ENCODE measurements at regions not wholly inside any gene's neighbourhood (a gene's known extent, or its start where the extent isn't known, plus 50 kb on each side); places are given as distances from the start of the nearest gene placed in this dataset.
"Not testable (repeated sequence)": the region's sequence is repeated elsewhere in the genome, so short reads cannot be mapped to it uniquely, and the experiment has no call there.

DNA sequence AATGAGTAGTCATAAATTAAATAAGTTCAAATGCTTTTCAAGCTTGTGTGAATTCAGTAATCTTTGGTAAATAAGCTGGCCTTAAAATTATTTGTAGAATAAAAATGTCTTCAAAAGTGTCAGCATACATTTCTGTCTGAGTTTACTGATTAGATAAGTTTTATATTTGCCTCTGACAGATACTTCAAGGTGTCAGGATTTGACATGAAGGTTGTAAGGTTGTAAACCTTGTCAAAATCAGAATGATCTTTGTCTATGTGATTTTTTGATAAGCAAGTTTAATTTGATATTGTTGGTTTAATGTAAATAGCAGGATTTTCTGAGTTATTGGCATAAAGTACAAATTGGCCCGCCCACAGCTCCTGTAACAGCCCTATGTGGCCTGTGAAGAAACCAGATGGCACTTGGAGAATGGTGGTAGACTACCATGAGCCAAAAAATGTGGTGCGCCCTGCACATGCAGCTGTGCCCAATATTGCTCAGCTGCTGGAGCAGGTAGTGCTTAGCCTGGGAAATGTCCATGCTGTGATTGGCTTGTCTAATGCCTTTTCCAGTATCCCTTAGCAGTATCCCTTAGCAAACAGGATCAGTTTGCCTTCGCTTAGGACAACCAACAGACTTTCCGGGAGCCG is 188.0 kb upstream of the SPHKAP start:
- Histone ChIP-seq H3K27ac (no peak overlapping the region), H3K36me3 (no peaks in the 10 kb centered on the region), H3K4me1 (replicated peaks) (no peaks in the 10 kb centered on the region), H3K4me3 (no peak overlapping the region), H3K27me3 (replicated peaks; ENCODE audit: insufficient read depth) (no peaks in the 10 kb centered on the region), H3K9me3 (no peaks in the 10 kb centered on the region)
- 90% methylated on average over 5 of the region's 5 CpGs for WGBS
- intact Hi-C loops (cut with DNase I) = no loop called here
- no peak for DNase-seq (ENCODE audit: low spot score)
- TF ChIP-seq POLR2AphosphoS5 (IDR thresholded peaks at IDR 0.05) = no peak
- TF ChIP-seq POLR2A (IDR thresholded peaks at IDR 0.05) = no peak
- TF ChIP-seq, protein P1, sequence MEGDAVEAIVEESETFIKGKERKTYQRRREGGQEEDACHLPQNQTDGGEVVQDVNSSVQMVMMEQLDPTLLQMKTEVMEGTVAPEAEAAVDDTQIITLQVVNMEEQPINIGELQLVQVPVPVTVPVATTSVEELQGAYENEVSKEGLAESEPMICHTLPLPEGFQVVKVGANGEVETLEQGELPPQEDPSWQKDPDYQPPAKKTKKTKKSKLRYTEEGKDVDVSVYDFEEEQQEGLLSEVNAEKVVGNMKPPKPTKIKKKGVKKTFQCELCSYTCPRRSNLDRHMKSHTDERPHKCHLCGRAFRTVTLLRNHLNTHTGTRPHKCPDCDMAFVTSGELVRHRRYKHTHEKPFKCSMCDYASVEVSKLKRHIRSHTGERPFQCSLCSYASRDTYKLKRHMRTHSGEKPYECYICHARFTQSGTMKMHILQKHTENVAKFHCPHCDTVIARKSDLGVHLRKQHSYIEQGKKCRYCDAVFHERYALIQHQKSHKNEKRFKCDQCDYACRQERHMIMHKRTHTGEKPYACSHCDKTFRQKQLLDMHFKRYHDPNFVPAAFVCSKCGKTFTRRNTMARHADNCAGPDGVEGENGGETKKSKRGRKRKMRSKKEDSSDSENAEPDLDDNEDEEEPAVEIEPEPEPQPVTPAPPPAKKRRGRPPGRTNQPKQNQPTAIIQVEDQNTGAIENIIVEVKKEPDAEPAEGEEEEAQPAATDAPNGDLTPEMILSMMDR (IDR thresholded peaks at IDR 0.05) = no peak

DNA sequence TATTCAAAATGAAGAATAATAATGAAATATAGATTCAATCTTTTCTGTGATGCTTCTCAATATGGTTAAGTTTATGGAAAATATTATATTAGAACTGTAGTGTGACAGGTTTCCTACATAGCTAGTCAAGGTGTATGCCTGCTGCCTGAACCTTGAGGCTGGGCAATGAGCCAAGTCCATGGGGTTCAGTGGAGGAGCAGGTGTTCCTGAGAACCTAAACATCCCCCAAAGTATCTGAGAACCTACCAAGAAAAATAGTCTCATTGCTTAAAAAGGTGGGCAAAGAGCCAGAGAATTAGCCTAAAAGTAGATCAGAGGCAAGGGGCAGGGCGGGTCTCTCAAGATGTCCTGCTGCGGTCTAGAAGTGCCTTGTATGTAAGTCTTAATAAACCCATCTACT is 185.9 kb upstream of the SPHKAP start:
- Histone ChIP-seq H3K9me3 (no peaks in the 10 kb centered on the region), H3K36me3 (no peaks in the 10 kb centered on the region), H3K27me3 (replicated peaks; ENCODE audit: insufficient read depth) (no peaks in the 10 kb centered on the region), H3K4me3 (no peak overlapping the region), H3K4me1 (replicated peaks) (no peaks in the 10 kb centered on the region), H3K27ac (no peak overlapping the region)
- intact Hi-C loops (cut with DNase I) = no loop called here
- TF ChIP-seq POLR2A (IDR thresholded peaks at IDR 0.05) = no peak
- no peak for TF ChIP-seq POLR2AphosphoS5 (IDR thresholded peaks at IDR 0.05)
- TF ChIP-seq, protein P1 (IDR thresholded peaks at IDR 0.05) = no peak
- no peak for DNase-seq (ENCODE audit: low spot score)
- WGBS = 95% methylated on average over 2 of the region's 2 CpGs

DNA sequence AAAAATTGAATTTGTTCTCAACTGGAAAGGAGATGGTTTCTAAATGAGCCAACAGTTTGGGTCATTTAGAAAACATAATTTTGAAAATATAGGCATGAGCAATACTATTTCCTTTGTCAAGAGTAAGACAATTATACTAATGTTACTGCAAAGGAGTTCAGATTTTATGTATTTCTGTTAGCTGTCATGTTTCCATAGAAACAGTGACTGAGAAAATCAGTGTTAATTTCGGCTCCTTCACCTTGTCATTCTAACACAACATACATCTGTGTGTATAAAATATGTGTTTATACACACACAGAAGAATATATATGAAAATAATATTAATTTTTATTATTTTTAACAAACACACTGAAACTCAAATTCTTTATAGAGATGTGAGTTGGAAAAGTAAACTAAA is 178.0 kb upstream of the SPHKAP start:
- no peak overlapping the region for H3K27ac ChIP-seq
- H3K36me3 ChIP-seq = no peaks in the 10 kb centered on the region

DNA sequence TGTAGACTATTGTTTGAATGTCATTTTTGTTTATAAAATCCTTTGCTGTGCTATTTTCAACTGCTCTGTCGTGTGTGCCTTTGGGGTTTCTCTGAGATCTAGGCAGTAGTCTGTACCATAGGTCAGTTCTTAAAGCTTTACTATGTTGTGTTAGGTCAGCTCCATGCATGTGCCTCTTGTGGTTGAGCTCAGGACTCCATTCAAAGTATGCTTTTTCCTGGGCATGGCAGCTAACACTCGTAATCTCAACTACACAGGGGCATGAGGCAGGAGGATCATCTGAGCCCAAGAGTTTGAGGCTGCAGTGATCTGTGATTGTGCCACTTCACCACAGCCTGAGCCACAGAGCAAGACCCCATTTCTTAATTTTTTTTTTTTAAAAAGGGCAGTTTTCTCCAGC is 174.4 kb upstream of the SPHKAP start:
- H3K27me3 ChIP-seq (replicated peaks; ENCODE audit: insufficient read depth) = no peaks in the 10 kb centered on the region
- H3K4me3 ChIP-seq = no peak overlapping the region
- intact Hi-C loops (cut with DNase I) = no loop called here
- H3K4me1 ChIP-seq (replicated peaks) = no peaks in the 10 kb centered on the region
- WGBS = 74% methylated on average over 2 of the region's 2 CpGs
- no peak for DNase-seq (ENCODE audit: low spot score)
- H3K27ac ChIP-seq = no peak overlapping the region
- TF ChIP-seq POLR2AphosphoS5 (IDR thresholded peaks at IDR 0.05) (no peak), POLR2A (IDR thresholded peaks at IDR 0.05) (no peak)
- TF ChIP-seq, protein P1 (IDR thresholded peaks at IDR 0.05) = no peak
- no peaks in the 10 kb centered on the region for H3K9me3 ChIP-seq
- no peaks in the 10 kb centered on the region for H3K36me3 ChIP-seq

More for the DNA sequence above, 178.0 kb upstream of the SPHKAP start:
- WGBS = 86% methylated on average over 1 of the region's 1 CpG
- Histone ChIP-seq H3K4me1 (replicated peaks) (no peaks in the 10 kb centered on the region), H3K4me3 (no peak overlapping the region), H3K9me3 (no peaks in the 10 kb centered on the region), H3K27me3 (replicated peaks; ENCODE audit: insufficient read depth) (no peaks in the 10 kb centered on the region)
- intact Hi-C loops (cut with DNase I) = no loop called here
- DNase-seq (ENCODE audit: low spot score) = no peak
- TF ChIP-seq, protein P1 (IDR thresholded peaks at IDR 0.05) = no peak
- no peak for TF ChIP-seq POLR2AphosphoS5 (IDR thresholded peaks at IDR 0.05)
- TF ChIP-seq POLR2A (IDR thresholded peaks at IDR 0.05) = no peak

DNA sequence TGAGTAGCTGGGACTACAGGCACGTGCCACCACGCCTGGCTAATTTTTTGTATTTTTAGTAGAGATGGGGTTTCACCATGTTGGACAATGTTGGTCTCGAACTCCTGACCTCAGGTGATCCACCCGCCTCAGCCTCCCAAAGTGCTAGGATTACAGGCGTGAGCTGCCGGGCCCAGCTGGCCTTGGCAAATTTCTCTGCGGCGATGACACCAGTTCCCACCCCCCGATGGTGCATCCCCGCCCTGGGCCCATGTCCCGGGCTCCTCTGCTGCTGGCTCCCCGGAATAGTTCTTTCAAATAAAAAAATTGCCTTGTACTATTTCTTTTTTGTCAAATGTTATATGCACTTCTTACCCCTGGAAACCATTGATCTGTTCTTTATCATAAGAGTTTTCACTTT is 171.5 kb upstream of the SPHKAP start:
- 89% methylated on average over 12 of the region's 12 CpGs for WGBS
- H3K27me3 ChIP-seq (replicated peaks; ENCODE audit: insufficient read depth); intact Hi-C loops (cut with DNase I); DNase-seq (ENCODE audit: low spot score); H3K4me3 ChIP-seq; H3K9me3 ChIP-seq; H3K4me1 ChIP-seq (replicated peaks); H3K36me3 ChIP-seq; H3K27ac ChIP-seq: not testable (repeated sequence)
